HepG2 (cell line): ENCODE measurements at regions not wholly inside any gene's neighbourhood (a gene's known extent, or its start where the extent isn't known, plus 50 kb on each side); places are given as distances from the start of the nearest gene placed in this dataset.

Source experiments
- ATAC-seq: fragments of 200-7000 bp; cut with Tn5 transposase; 3 replicates; pipeline ENCODE4 v1.9.1; 2020; ENCODE audit warnings: mild to moderate bottlenecking, moderate library complexity
- BruUV-seq: library from RNA; stranded (reverse); fragments of 400-500 nt; replicated peaks from 2 replicates; lab custom pipeline; 2021; lab: Mats Ljungman, UMichigan
- CTCF ChIA-PET: fragments of 300-600 bp; formaldehyde crosslinking; extraction: SDS; loops from one replicate; lab custom pipeline; 2021; ENCODE audit warnings: low total read pairs, inconsistent platforms, low intra/inter-chr PET ratio; lab: Yijun Ruan, JAX
- POLR2A ChIA-PET: fragments of 350-600 bp; sonication (Branson Sonifier 250); formaldehyde crosslinking; loops from one replicate; lab custom pipeline; 2020; ENCODE audit warnings: antibody characterized with exemption, inconsistent platforms; lab: Yijun Ruan, JAX
- DNase-seq: peaks from one replicate; pipeline ENCODE4 v3.0.0-alpha.2; 2015; ENCODE audit warnings: low spot score
- FAIRE-seq: peaks from 3 replicates; lab custom pipeline; 2011; peaks lifted over from hg19 to GRCh38; lab: Jason Lieb, UNC
- H2AFZ ChIP-seq: one replicate; pipeline ENCODE4 v1.6.1; 2011; ENCODE audit warnings: low read length, inconsistent platforms
- H3K27ac ChIP-seq: fragments of 300-600 bp; 3 replicates; pipeline ENCODE4 v1.8.0; 2011; ENCODE audit warnings: mixed run types, mild to moderate bottlenecking, mixed read lengths, low read length, inconsistent platforms; ENCODE audit not compliant: insufficient read depth; ENCODE audit errors: extremely low read length
- H3K27me3 ChIP-seq, 2 experiments: fragments of 200-600 bp in 1 of 2; 2 replicates in 1 of 2; 3 replicates in 1 of 2; pipeline versions ENCODE4 v1.6.0 to v1.8.0; 2011; ENCODE audit warnings: low read length in 2 of 2, mild to moderate bottlenecking in 2 of 2, moderate library complexity in 2 of 2, inconsistent platforms in 1 of 2; ENCODE audit not compliant: insufficient read depth in 2 of 2, control insufficient read depth in 1 of 2
- H3K36me3 ChIP-seq, 2 experiments: fragments of 200-600 bp in 1 of 2; replicated peaks in 1 of 2; 2 replicates in 1 of 2; 3 replicates in 1 of 2; pipeline versions ENCODE4 v1.5.1 to v1.8.0; 2011; ENCODE audit warnings: low read length in 2 of 2, inconsistent platforms in 1 of 2; ENCODE audit not compliant: insufficient read depth in 2 of 2, control insufficient read depth in 1 of 2
- H3K4me1 ChIP-seq: 2 replicates; pipeline ENCODE4 v1.5.1; 2012; ENCODE audit warnings: low read length, inconsistent platforms; ENCODE audit not compliant: insufficient read depth
- H3K4me2 ChIP-seq: 2 replicates; pipeline ENCODE4 v1.6.0; 2011; ENCODE audit warnings: low read depth, low read length, inconsistent platforms
- H3K4me3 ChIP-seq, 3 experiments: fragments of 200-600 bp in 1 of 3; sonication (generic), shearing (Covaris generic) in 1 of 3; replicated peaks in 1 of 3; 2 replicates each; pipeline ENCODE4 v1.5.1; 2011 to 2016; ENCODE audit warnings: low read length in 3 of 3, inconsistent platforms in 2 of 3, low read depth in 2 of 3, mild to moderate bottlenecking in 2 of 3, control low read depth in 1 of 3, mixed read lengths in 1 of 3; ENCODE audit not compliant: insufficient read depth in 1 of 3
- H3K79me2 ChIP-seq: one replicate; pipeline ENCODE4 v1.6.1; 2011; ENCODE audit warnings: low read length, inconsistent platforms; ENCODE audit not compliant: insufficient read depth
- H3K9ac ChIP-seq: 2 replicates; pipeline ENCODE4 v1.6.0; 2011; ENCODE audit warnings: mild to moderate bottlenecking, low read depth, low read length, inconsistent platforms; ENCODE audit not compliant: insufficient read depth
- H3K9me3 ChIP-seq: 2 replicates; pipeline ENCODE4 v1.5.1; 2012; ENCODE audit warnings: mild to moderate bottlenecking, low read length
- H4K20me1 ChIP-seq: 2 replicates; pipeline ENCODE4 v1.6.0; 2011; ENCODE audit warnings: inconsistent platforms, mild to moderate bottlenecking, low read length, moderate library complexity; ENCODE audit not compliant: insufficient read depth
- BRD4 ChIP-seq: sonication (generic); formaldehyde crosslinking; IDR thresholded peaks from 2 replicates; pipeline ENCODE4 v1.4.0; 2020; ENCODE audit warnings: missing genetic modification reagents
- FOXC1 ChIP-seq: sonication (generic); formaldehyde crosslinking; IDR thresholded peaks from 2 replicates; pipeline ENCODE4 v1.8.0; 2022; ENCODE audit warnings: mild to moderate bottlenecking, missing genetic modification reagents, borderline replicate concordance
- FOXO4 ChIP-seq: sonication (generic); formaldehyde crosslinking; conservative IDR thresholded peaks from 2 replicates; pipeline ENCODE4 v1.8.1; 2023; ENCODE audit warnings: missing genetic modification reagents
- ISX ChIP-seq: sonication (generic); formaldehyde crosslinking; conservative IDR thresholded peaks from 2 replicates; pipeline ENCODE4 v1.5.0; 2020; ENCODE audit warnings: missing genetic modification reagents
- KAT7 ChIP-seq: IDR thresholded peaks from 2 replicates; pipeline ENCODE4 v1.6.1; 2018; ENCODE audit warnings: borderline replicate concordance, missing compliant biosample characterization
- NAIF1 ChIP-seq: sonication (generic); formaldehyde crosslinking; IDR thresholded peaks from 2 replicates; pipeline ENCODE4 v1.5.0; 2020; ENCODE audit warnings: mild to moderate bottlenecking, missing genetic modification reagents, borderline replicate concordance
- NCOR1 ChIP-seq: fragments of 200-600 bp; sonication (generic); IDR thresholded peaks from 2 replicates; pipeline ENCODE4 v1.7.0; 2017; ENCODE audit warnings: antibody characterized with exemption, low read length, borderline replicate concordance
- NFRKB ChIP-seq: fragments of 450-650 bp; IDR thresholded peaks from 2 replicates; pipeline ENCODE4 v1.6.1; 2017
- RFXAP ChIP-seq: sonication (generic); formaldehyde crosslinking; IDR thresholded peaks from 2 replicates; pipeline ENCODE4 v1.4.0; 2020; ENCODE audit warnings: missing genetic modification reagents, borderline replicate concordance
- SALL2 ChIP-seq: sonication (generic); formaldehyde crosslinking; IDR thresholded peaks from 2 replicates; pipeline ENCODE4 v1.8.1; 2023; ENCODE audit warnings: mild to moderate bottlenecking, missing genetic modification reagents, inconsistent platforms
- SRSF1 ChIP-seq: fragments of 200-400 bp; formaldehyde crosslinking; optimal IDR thresholded peaks from 2 replicates; pipeline ENCODE3; 2017; ENCODE audit warnings: mild to moderate bottlenecking, low read depth, low read length, moderate library complexity
- ZBTB44 ChIP-seq: sonication (generic); formaldehyde crosslinking; IDR thresholded peaks from 2 replicates; pipeline ENCODE4 v1.4.0; 2020; ENCODE audit warnings: missing genetic modification reagents
- ZNF44 ChIP-seq: sonication (generic); formaldehyde crosslinking; IDR thresholded peaks from 2 replicates; pipeline ENCODE4 v1.5.1; 2020; ENCODE audit warnings: mild to moderate bottlenecking, missing genetic modification reagents
- ZNF678 ChIP-seq: sonication (generic); formaldehyde crosslinking; IDR thresholded peaks from 2 replicates; pipeline ENCODE4 v1.4.0; 2020; ENCODE audit warnings: mild to moderate bottlenecking, missing genetic modification reagents
- ZNF83 ChIP-seq: sonication (generic); formaldehyde crosslinking; IDR thresholded peaks from 2 replicates; pipeline ENCODE4 v1.4.0; 2020; ENCODE audit warnings: missing genetic modification reagents, mild to moderate bottlenecking, borderline replicate concordance
- WGBS: methylation state at CpG from one replicate; pipeline ENCODE4 v1.1.6; 2017; ENCODE audit warnings: low lambda C conversion rate; 5-methylcytosine and 5-hydroxymethylcytosine counted together
- in situ Hi-C: cut with HindIII; loops from 2 replicates; pipeline ENCODE4 v1.10.0; 2017; ENCODE audit warnings: low pct_unique_long_range_greater_than_20kb; ENCODE audit not compliant: extremely low pct_ligation_motif_present
- intact Hi-C: fragments of 100-400 bp; cut with micrococcal nuclease; formaldehyde crosslinking; loops from one replicate; pipeline ENCODE4 v1.10.0; 2022; ENCODE audit not compliant: unreplicated experiment
- TF ChIP-seq, protein P1 (sequence below): sonication (generic); formaldehyde crosslinking; IDR thresholded peaks from 2 replicates; pipeline ENCODE4 v1.5.0; 2020; ENCODE audit warnings: mild to moderate bottlenecking, missing genetic modification reagents
- TF ChIP-seq, protein P2 (sequence below): sonication (generic); formaldehyde crosslinking; IDR thresholded peaks from 2 replicates; pipeline ENCODE4 v1.5.0; 2020; ENCODE audit warnings: mild to moderate bottlenecking, missing genetic modification reagents, borderline replicate concordance

DNA sequence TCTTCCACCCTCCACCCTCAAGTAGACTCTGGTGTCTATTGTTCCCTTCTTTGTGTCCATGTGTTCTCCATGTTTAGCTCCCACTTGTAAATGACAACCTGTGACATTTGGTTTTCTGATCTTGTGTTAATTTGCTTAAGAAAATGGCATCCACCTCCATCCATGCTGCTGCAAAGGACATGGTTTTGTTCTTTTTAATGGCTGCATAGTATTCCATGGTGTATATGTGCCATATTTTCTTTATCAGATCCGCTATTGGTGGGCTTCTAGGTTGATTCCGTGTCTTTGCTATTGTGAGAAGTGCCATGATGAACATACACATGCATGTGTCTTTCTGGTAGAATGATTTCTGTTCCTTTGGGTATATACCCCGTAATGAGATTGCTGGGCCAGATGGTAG, 163.4 kb upstream of the ITGA1 start:
- Histone ChIP-seq H3K4me1 (no peaks in the 10 kb centered on the region), H3K9ac (no peak overlapping the region), H3K79me2 (no peaks in the 10 kb centered on the region), H4K20me1 (no peaks in the 10 kb centered on the region), H3K27ac (no peak overlapping the region), H3K27me3 (no peaks in the 10 kb centered on the region), H3K36me3 (no peaks in the 10 kb centered on the region), H2AFZ (no peak overlapping the region), H3K9me3 (no peaks in the 10 kb centered on the region), H3K4me2 (no peak overlapping the region), H3K4me3 (no peak overlapping the region)
- TF ChIP-seq ISX (CRISPR knock-in tag) (no peak), ZNF44 (CRISPR knock-in tag) (no peak), NAIF1 (CRISPR knock-in tag) (no peak), FOXC1 (CRISPR knock-in tag) (no peak), FOXO4 (CRISPR knock-in tag) (no peak), ZNF678 (CRISPR knock-in tag) (no peak), RFXAP (no peak), NCOR1 (no peak), ZBTB44 (CRISPR knock-in tag) (no peak), ZNF83 (no peak), KAT7 (CRISPR knock-in tag) (no peak), BRD4 (CRISPR knock-in tag) (no peak), NFRKB (no peak), SALL2 (CRISPR knock-in tag) (no peak), SRSF1 (no peak)
- TF ChIP-seq, protein P1, sequence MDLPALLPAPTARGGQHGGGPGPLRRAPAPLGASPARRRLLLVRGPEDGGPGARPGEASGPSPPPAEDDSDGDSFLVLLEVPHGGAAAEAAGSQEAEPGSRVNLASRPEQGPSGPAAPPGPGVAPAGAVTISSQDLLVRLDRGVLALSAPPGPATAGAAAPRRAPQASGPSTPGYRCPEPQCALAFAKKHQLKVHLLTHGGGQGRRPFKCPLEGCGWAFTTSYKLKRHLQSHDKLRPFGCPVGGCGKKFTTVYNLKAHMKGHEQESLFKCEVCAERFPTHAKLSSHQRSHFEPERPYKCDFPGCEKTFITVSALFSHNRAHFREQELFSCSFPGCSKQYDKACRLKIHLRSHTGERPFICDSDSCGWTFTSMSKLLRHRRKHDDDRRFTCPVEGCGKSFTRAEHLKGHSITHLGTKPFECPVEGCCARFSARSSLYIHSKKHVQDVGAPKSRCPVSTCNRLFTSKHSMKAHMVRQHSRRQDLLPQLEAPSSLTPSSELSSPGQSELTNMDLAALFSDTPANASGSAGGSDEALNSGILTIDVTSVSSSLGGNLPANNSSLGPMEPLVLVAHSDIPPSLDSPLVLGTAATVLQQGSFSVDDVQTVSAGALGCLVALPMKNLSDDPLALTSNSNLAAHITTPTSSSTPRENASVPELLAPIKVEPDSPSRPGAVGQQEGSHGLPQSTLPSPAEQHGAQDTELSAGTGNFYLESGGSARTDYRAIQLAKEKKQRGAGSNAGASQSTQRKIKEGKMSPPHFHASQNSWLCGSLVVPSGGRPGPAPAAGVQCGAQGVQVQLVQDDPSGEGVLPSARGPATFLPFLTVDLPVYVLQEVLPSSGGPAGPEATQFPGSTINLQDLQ = no peak
- TF ChIP-seq, protein P2, sequence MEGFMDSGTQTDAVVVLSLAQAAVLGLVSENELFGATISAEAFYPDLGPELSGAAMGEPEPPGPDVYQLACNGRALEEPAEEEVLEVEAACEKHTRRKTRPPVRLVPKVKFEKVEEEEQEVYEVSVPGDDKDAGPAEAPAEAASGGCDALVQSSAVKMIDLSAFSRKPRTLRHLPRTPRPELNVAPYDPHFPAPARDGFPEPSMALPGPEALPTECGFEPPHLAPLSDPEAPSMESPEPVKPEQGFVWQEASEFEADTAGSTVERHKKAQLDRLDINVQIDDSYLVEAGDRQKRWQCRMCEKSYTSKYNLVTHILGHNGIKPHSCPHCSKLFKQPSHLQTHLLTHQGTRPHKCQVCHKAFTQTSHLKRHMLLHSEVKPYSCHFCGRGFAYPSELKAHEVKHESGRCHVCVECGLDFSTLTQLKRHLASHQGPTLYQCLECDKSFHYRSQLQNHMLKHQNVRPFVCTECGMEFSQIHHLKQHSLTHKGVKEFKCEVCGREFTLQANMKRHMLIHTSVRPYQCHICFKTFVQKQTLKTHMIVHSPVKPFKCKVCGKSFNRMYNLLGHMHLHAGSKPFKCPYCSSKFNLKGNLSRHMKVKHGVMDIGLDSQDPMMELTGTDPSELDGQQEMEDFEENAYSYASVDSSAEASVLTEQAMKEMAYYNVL (CRISPR knock-in tag) = no peak
- intact Hi-C loops = no loop called here
- DNase-seq (no peak), ATAC-seq (no peak), FAIRE-seq (no peak)
- in situ Hi-C loops = no loop called here
- ChIA-PET POLR2A (no interaction called here), CTCF (no interaction called here)
- WGBS = 4% methylated on average over 3 of the region's 3 CpGs
- no TSS peak for BruUV-seq
